H1 (cell line): ENCODE measurements at regions not wholly inside any gene's neighbourhood (a gene's known extent, or its start where the extent isn't known, plus 50 kb on each side); places are given as distances from the start of the nearest gene placed in this dataset.
"Not testable (repeated sequence)": the region's sequence is repeated elsewhere in the genome, so short reads cannot be mapped to it uniquely, and the experiment has no call there.

Experiments used
- ATF2 ChIP-seq: IDR thresholded peaks from 2 replicates; pipeline ENCODE4 v1.6.1; 2012; ENCODE audit warnings: low read length, inconsistent platforms
- CBX8 ChIP-seq: fragments of 300-800, 300-1000 bp; sonication (generic); IDR thresholded peaks from 2 replicates; pipeline ENCODE4 v1.7.1; 2016; ENCODE audit warnings: low read depth, low read length, borderline replicate concordance
- CEBPB ChIP-seq: IDR thresholded peaks from 2 replicates; pipeline ENCODE4 v1.6.1; 2012; ENCODE audit warnings: low read depth, low read length
- CHD1 ChIP-seq: IDR thresholded peaks from 2 replicates; pipeline ENCODE4 v1.6.1; 2012; ENCODE audit warnings: low read depth, low read length, improper control_type of control experiment
- CTCF ChIP-seq, 3 experiments: IDR thresholded peaks; 1 replicate in 2 of 3; 2 replicates in 1 of 3; pipeline versions ENCODE4 v1.5.1 to v1.6.1; 2011; ENCODE audit warnings: low read length in 3 of 3, mild to moderate bottlenecking in 3 of 3, inconsistent platforms in 2 of 3, low read depth in 1 of 3, moderate library complexity in 1 of 3; ENCODE audit not compliant: insufficient read depth in 1 of 3; ENCODE audit errors: control extremely low read depth in 1 of 3
- EP300 ChIP-seq, 2 experiments: IDR thresholded peaks; 1 replicate in 1 of 2; 2 replicates in 1 of 2; pipeline ENCODE4 v1.6.1; 2011 to 2012; ENCODE audit warnings: low read depth in 2 of 2, low read length in 2 of 2, mild to moderate bottlenecking in 2 of 2, borderline replicate concordance in 1 of 2, inconsistent platforms in 1 of 2, moderate library complexity in 1 of 2
- EZH2 ChIP-seq: fragments of 200-600 bp; sonication (generic); IDR thresholded peaks from 2 replicates; pipeline ENCODE4 v1.7.1; 2012; ENCODE audit warnings: low read depth, mild to moderate bottlenecking, moderate library complexity, low read length, inconsistent platforms; ENCODE audit not compliant: severe bottlenecking
- JUND ChIP-seq: IDR thresholded peaks from 2 replicates; pipeline ENCODE4 v1.6.1; 2011; ENCODE audit warnings: mild to moderate bottlenecking, improper control_type of control experiment, low read length
- MAX ChIP-seq: IDR thresholded peaks from 2 replicates; pipeline ENCODE4 v1.6.1; 2012; ENCODE audit warnings: inconsistent platforms
- POLR2A ChIP-seq, 2 experiments: IDR thresholded peaks; 1 replicate in 1 of 2; 2 replicates in 1 of 2; pipeline ENCODE4 v1.6.1; 2011; ENCODE audit warnings: low read depth in 2 of 2, low read length in 2 of 2, mild to moderate bottlenecking in 2 of 2; ENCODE audit errors: control extremely low read depth in 1 of 2
- POLR2AphosphoS5 ChIP-seq: IDR thresholded peaks from 2 replicates; pipeline ENCODE4 v1.6.1; 2011; ENCODE audit warnings: low read depth, low read length
- RAD21 ChIP-seq, 2 experiments: IDR thresholded peaks in 1 of 2; conservative IDR thresholded peaks in 1 of 2; 2 replicates each; pipeline ENCODE4 v1.6.1; 2011; ENCODE audit warnings: low read depth in 2 of 2, low read length in 2 of 2, improper control_type of control experiment in 1 of 2, inconsistent platforms in 1 of 2, mild to moderate bottlenecking in 1 of 2, moderate library complexity in 1 of 2
- RFX5 ChIP-seq: IDR thresholded peaks from 2 replicates; pipeline ENCODE4 v1.6.1; 2011; ENCODE audit warnings: low read depth, low read length, improper control_type of control experiment, borderline replicate concordance

- TF ChIP-seq CBX8; POLR2AphosphoS5; CTCF (IDR thresholded peaks at IDR 0.05; ENCODE audit: control extremely low read depth in 1 of 3, insufficient read depth in 1 of 3, low read depth in 1 of 3, low read length in 3 of 3); EP300 (IDR thresholded peaks at IDR 0.05; ENCODE audit: borderline replicate concordance in 1 of 2, low read depth in 2 of 2, low read length in 2 of 2); POLR2A (IDR thresholded peaks at IDR 0.05; ENCODE audit: control extremely low read depth in 1 of 2, low read depth in 2 of 2, low read length in 2 of 2); RFX5; MAX; EZH2; JUND; ATF2; CEBPB; CHD1; RAD21 (IDR thresholded peaks at IDR 0.05 in 1 of 2, conservative IDR thresholded peaks at IDR 0.05 in 1 of 2; ENCODE audit: low read depth in 2 of 2, low read length in 2 of 2): not testable (repeated sequence)
Observed at GRCh38 chr13:21268485-21268884, 92.0 kb downstream of the MRPL57 start.
